Tibial artery (tissue), 4 donors: ENCODE measurements at regions not wholly inside any gene's neighbourhood (a gene's known extent, or its start where the extent isn't known, plus 50 kb on each side); places are given as distances from the start of the nearest gene placed in this dataset.

ENCODE experiments used
- DNase-seq, 2 donors: peaks; one replicate each; pipeline ENCODE4 v3.0.0-alpha.2; 2019
- H3K27ac ChIP-seq, 2 donors: fragments of 200-600 bp; sonication (generic) in 1 of 2; 1 replicate in 1 of 2; 2 replicates in 1 of 2; pipeline ENCODE4 v1.5.1; 2018 to 2019; ENCODE audit warnings: mild to moderate bottlenecking in 1 of 2
- H3K27me3 ChIP-seq, 2 donors: fragments of 200-600 bp; sonication (generic) in 1 of 2; one replicate each; pipeline versions ENCODE4 v1.5.1 to v1.6.0; 2016 to 2019
- H3K36me3 ChIP-seq, 3 donors: fragments of 200-600 bp; sonication (generic) in 2 of 3; one replicate each; pipeline ENCODE4 v1.5.1; 2016 to 2019; ENCODE audit warnings: mild to moderate bottlenecking in 2 of 3
- H3K4me1 ChIP-seq, 4 donors: fragments of 200-600 bp; sonication (generic) in 2 of 4; 1 replicate in 3 of 4; 2 replicates in 1 of 4; pipeline ENCODE4 v1.5.1; 2016 to 2019
- H3K4me3 ChIP-seq, 2 donors: fragments of 200-600 bp; sonication (generic) in 1 of 2; 1 replicate in 1 of 2; 2 replicates in 1 of 2; pipeline ENCODE4 v1.5.1; 2018 to 2019; ENCODE audit warnings: mild to moderate bottlenecking in 2 of 2
- H3K9me3 ChIP-seq, 3 donors: fragments of 200-600 bp; sonication (generic) in 1 of 3; one replicate each; pipeline ENCODE4 v1.5.1; 2016 to 2019
- CTCF ChIP-seq, 2 experiments: fragments of 200-600 bp in 1 of 2; fragments of 450-650 bp in 1 of 2; IDR thresholded peaks; one replicate each; pipeline ENCODE4 v1.5.1; 2017 to 2019; ENCODE audit warnings: antibody characterized with exemption in 2 of 2, mild to moderate bottlenecking in 1 of 2, moderate library complexity in 1 of 2
- intact Hi-C: fragments of 100-400 bp; cut with DNase I; formaldehyde crosslinking; loops from one replicate; pipeline ENCODE4 v1.15.0; 2023; ENCODE audit warnings: low total_unique reads

GRCh38 chr13:31866099-31866498, 126.8 kb downstream of the RXFP2 start:
- intact Hi-C loops, result no loop called here
- H3K27ac ChIP-seq, result no peak overlapping the region
- H3K27me3 ChIP-seq, result no peaks in the 10 kb centered on the region
- H3K4me3 ChIP-seq, result no peak overlapping the region
- DNase-seq, result no peak
- H3K9me3 ChIP-seq, result no peaks in the 10 kb centered on the region
- no peak for TF ChIP-seq CTCF (IDR thresholded peaks at IDR 0.05)
- H3K4me1 ChIP-seq, result peaks cover 0 to 20% (median 10%) of the 10 kb centered on the region in 4 donors
- no peaks in the 10 kb centered on the region for H3K36me3 ChIP-seq

DNA sequence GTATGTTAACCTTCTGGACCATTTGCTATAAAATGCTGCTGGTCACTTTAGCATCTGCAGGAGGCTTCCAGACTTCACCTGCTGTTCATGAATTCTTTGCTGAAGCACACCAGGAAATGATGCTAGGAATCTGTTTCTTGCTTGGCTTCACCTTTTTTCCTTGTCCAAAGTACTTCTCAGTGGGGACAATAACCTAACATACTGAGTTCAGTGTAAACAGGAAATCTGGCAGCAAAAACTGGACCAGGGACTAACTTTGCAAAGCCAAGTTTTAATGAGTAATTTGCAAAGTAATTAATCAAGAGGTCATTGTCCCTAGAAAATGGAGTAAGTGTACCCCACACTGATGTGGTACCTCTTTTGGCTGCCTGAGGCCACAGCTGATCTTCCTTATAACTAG, 128.4 kb downstream of the RXFP2 start:
- TF ChIP-seq CTCF (IDR thresholded peaks at IDR 0.05), result no peak
- H3K4me3 ChIP-seq, result no peak overlapping the region
- intact Hi-C loops, result no loop called here
- H3K36me3 ChIP-seq, result no peaks in the 10 kb centered on the region
- no peak for DNase-seq
- H3K4me1 ChIP-seq, result peaks cover 0 to 20% (median 9%) of the 10 kb centered on the region in 4 donors
- no peaks in the 10 kb centered on the region for H3K27me3 ChIP-seq
- no peaks in the 10 kb centered on the region for H3K9me3 ChIP-seq
- no peak overlapping the region for H3K27ac ChIP-seq

- Histone ChIP-seq H3K4me3 (no peak overlapping the region), H3K27ac (no peak overlapping the region), H3K9me3 (no peaks in the 10 kb centered on the region), H3K4me1 (peaks cover 0 to 33% (median 13%) of the 10 kb centered on the region in 4 donors), H3K27me3 (no peaks in the 10 kb centered on the region), H3K36me3 (no peaks in the 10 kb centered on the region)
- no peak for DNase-seq
- TF ChIP-seq CTCF (IDR thresholded peaks at IDR 0.05), result no peak
- intact Hi-C loops, result no loop called here
Measured at GRCh38 chr13:31869582-31869981, 130.3 kb downstream of the RXFP2 start.

GRCh38 chr13:31870511-31870910, 131.2 kb downstream of the RXFP2 start:
- Histone ChIP-seq H3K27me3 (no peaks in the 10 kb centered on the region), H3K4me1 (peaks cover 0 to 42% (median 13%) of the 10 kb centered on the region in 4 donors)

GRCh38 chr13:31873145-31873544, 133.8 kb downstream of the RXFP2 start:
- no peaks in the 10 kb centered on the region for H3K9me3 ChIP-seq
- no peak for DNase-seq
- peaks cover 0 to 55% (median 10%) of the 10 kb centered on the region in 4 donors for H3K4me1 ChIP-seq
- H3K27ac ChIP-seq, result no peak overlapping the region
- no peaks in the 10 kb centered on the region for H3K36me3 ChIP-seq
- TF ChIP-seq CTCF (IDR thresholded peaks at IDR 0.05), result no peak
- H3K27me3 ChIP-seq, result no peaks in the 10 kb centered on the region
- intact Hi-C loops, result no loop called here
- no peak overlapping the region for H3K4me3 ChIP-seq

More at GRCh38 chr13:31870511-31870910, 131.2 kb downstream of the RXFP2 start:
- DNase-seq, result no peak
- intact Hi-C loops, result no loop called here
- H3K27ac ChIP-seq, result no peak overlapping the region
- no peaks in the 10 kb centered on the region for H3K9me3 ChIP-seq
- no peak for TF ChIP-seq CTCF (IDR thresholded peaks at IDR 0.05)
- no peak overlapping the region for H3K4me3 ChIP-seq
- no peaks in the 10 kb centered on the region for H3K36me3 ChIP-seq

GRCh38 chr13:31875134-31875533, 135.8 kb downstream of the RXFP2 start:
- H3K36me3 ChIP-seq, result no peaks in the 10 kb centered on the region
- H3K27me3 ChIP-seq, result no peaks in the 10 kb centered on the region
- TF ChIP-seq CTCF (IDR thresholded peaks at IDR 0.05), result no peak
- H3K4me1 ChIP-seq, result peaks cover 0 to 56% (median 8%) of the 10 kb centered on the region in 4 donors
- no peaks in the 10 kb centered on the region for H3K9me3 ChIP-seq
- peak overlapping the region in 1 of 2 donors; percentile 37 for H3K27ac ChIP-seq
- H3K4me3 ChIP-seq, result no peak overlapping the region
- intact Hi-C loops, result no loop called here
- DNase-seq, result no peak
